IPS DF 4.7 (cell line): ENCODE measurements at regions not wholly inside any gene's neighbourhood (a gene's known extent, or its start where the extent isn't known, plus 50 kb on each side); places are given as distances from the start of the nearest gene placed in this dataset.

Source experiments
- DNase-seq: peaks from one replicate; pipeline ENCODE4 v3.0.0-alpha.2; 2013; ENCODE audit warnings: low spot score; ENCODE audit errors: extremely low read depth

GRCh38 chr7:68449099-68449498 is 1149.2 kb upstream of the AUTS2 start:
- DNase-seq: no peak

- no peak for DNase-seq
These were observed 1148.5 kb upstream of the AUTS2 start for GRCh38 chr7:68449816-68450215.

- DNase-seq: no peak
These were observed 1143.3 kb upstream of the AUTS2 start for GRCh38 chr7:68454931-68455330.

GRCh38 chr7:68456469-68456868 is 1141.8 kb upstream of the AUTS2 start:
- no peak for DNase-seq

- no peak for DNase-seq
These were observed 1140.8 kb upstream of the AUTS2 start for GRCh38 chr7:68457481-68457880.

GRCh38 chr7:68458010-68458908 is 1140.0 kb upstream of the AUTS2 start:
- no peak for DNase-seq

GRCh38 chr7:68461430-68461829 is 1136.8 kb upstream of the AUTS2 start:
- DNase-seq: no peak

GRCh38 chr7:68470836-68471435 is 1127.3 kb upstream of the AUTS2 start:
- DNase-seq: no peak

GRCh38 chr7:68472688-68473087 is 1125.6 kb upstream of the AUTS2 start:
- DNase-seq: no peak

- no peak for DNase-seq
These were observed 1123.5 kb upstream of the AUTS2 start for GRCh38 chr7:68474661-68475216.

- no peak for DNase-seq
These were observed 1121.3 kb upstream of the AUTS2 start for GRCh38 chr7:68476966-68477365.

GRCh38 chr7:68478326-68478725 is 1119.9 kb upstream of the AUTS2 start:
- no peak for DNase-seq

GRCh38 chr7:68482800-68483199 is 1115.5 kb upstream of the AUTS2 start:
- no peak for DNase-seq

GRCh38 chr7:68484731-68485130 is 1113.5 kb upstream of the AUTS2 start:
- no peak for DNase-seq

GRCh38 chr7:68485253-68485917 is 1112.9 kb upstream of the AUTS2 start:
- no peak for DNase-seq

- DNase-seq: no peak
These were observed 1109.8 kb upstream of the AUTS2 start for GRCh38 chr7:68488341-68489060.

- DNase-seq: no peak
These were observed 1106.5 kb upstream of the AUTS2 start for GRCh38 chr7:68491523-68492358.

- DNase-seq: no peak
These were observed 1106.0 kb upstream of the AUTS2 start for GRCh38 chr7:68492359-68492690.

GRCh38 chr7:68503400-68503799 is 1094.9 kb upstream of the AUTS2 start:
- no peak for DNase-seq

GRCh38 chr7:68504716-68505115 is 1093.6 kb upstream of the AUTS2 start:
- no peak for DNase-seq

GRCh38 chr7:68505721-68506120 is 1092.6 kb upstream of the AUTS2 start:
- no peak for DNase-seq
